ENCODE measurements at regions not wholly inside any gene's neighbourhood (a gene's known extent, or its start where the extent isn't known, plus 50 kb on each side); places are given as distances from the start of the nearest gene placed in this dataset.

DNA sequence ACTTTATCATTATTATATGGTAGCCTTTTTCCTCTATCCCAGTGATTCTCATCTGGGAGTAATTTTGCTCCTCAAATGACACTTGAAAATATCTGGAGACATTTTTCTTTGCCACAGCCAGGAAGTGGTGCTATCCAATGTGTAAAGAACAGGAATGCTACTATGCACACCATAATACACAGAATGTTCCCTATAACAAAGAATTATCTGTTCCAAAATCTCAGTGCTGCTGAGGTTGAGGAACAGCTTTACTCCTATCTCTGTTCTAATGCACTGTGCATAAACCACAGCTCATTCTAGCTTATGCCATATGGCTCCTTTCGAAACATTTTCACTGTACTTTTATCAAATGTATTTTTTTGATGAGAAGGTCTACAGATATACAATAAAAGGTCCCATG is 1231.2 kb upstream of the CELF4 start:
- TF ChIP-seq, protein P1, sequence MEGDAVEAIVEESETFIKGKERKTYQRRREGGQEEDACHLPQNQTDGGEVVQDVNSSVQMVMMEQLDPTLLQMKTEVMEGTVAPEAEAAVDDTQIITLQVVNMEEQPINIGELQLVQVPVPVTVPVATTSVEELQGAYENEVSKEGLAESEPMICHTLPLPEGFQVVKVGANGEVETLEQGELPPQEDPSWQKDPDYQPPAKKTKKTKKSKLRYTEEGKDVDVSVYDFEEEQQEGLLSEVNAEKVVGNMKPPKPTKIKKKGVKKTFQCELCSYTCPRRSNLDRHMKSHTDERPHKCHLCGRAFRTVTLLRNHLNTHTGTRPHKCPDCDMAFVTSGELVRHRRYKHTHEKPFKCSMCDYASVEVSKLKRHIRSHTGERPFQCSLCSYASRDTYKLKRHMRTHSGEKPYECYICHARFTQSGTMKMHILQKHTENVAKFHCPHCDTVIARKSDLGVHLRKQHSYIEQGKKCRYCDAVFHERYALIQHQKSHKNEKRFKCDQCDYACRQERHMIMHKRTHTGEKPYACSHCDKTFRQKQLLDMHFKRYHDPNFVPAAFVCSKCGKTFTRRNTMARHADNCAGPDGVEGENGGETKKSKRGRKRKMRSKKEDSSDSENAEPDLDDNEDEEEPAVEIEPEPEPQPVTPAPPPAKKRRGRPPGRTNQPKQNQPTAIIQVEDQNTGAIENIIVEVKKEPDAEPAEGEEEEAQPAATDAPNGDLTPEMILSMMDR (IDR thresholded peaks at IDR 0.05; ENCODE audit: low read depth, low read length), result no peak
- no peak for TF ChIP-seq POLR2A (IDR thresholded peaks at IDR 0.05; ENCODE audit: extremely low read depth, insufficient read length)
- TF ChIP-seq, protein P2, sequence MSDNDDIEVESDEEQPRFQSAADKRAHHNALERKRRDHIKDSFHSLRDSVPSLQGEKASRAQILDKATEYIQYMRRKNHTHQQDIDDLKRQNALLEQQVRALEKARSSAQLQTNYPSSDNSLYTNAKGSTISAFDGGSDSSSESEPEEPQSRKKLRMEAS (IDR thresholded peaks at IDR 0.05; ENCODE audit: low read depth, low read length), result no peak
- TF ChIP-seq MYC (IDR thresholded peaks at IDR 0.05; ENCODE audit: low read depth, low read length), result no peak
